SK-N-SH (cell line): ENCODE measurements at regions not wholly inside any gene's neighbourhood (a gene's known extent, or its start where the extent isn't known, plus 50 kb on each side); places are given as distances from the start of the nearest gene placed in this dataset.

Source experiments
- CTCF ChIA-PET: fragments of 300-600, 350-600 bp; formaldehyde crosslinking; extraction: SDS; loops from one replicate; lab custom pipeline; 2021; lab: Yijun Ruan, JAX
- POLR2A ChIA-PET: fragments of 350-600 bp; sonication (Branson Sonifier 250); formaldehyde crosslinking; extraction: SDS; loops from one replicate; lab custom pipeline; 2020; ENCODE audit warnings: antibody characterized with exemption, inconsistent platforms; lab: Yijun Ruan, JAX
- DNase-seq: peaks from one replicate; pipeline ENCODE4 v3.0.0; 2012
- H2AFZ ChIP-seq: fragments of 200-600 bp; sonication (generic); 2 replicates; pipeline ENCODE4 v1.8.1; 2016; ENCODE audit warnings: antibody characterized with exemption, mild to moderate bottlenecking, low read depth
- H3F3A ChIP-seq: fragments of 200-600 bp; sonication (generic); replicated peaks from 2 replicates; pipeline ENCODE3; 2016; ENCODE audit warnings: antibody characterized with exemption, mild to moderate bottlenecking; ENCODE audit not compliant: insufficient read depth
- H3K27ac ChIP-seq, 2 experiments: fragments of 200-500 bp in 1 of 2; fragments of 200-600 bp in 1 of 2; sonication (Bioruptor generic) in 1 of 2; sonication (generic), shearing (Covaris generic) in 1 of 2; 2 replicates each; pipeline versions ENCODE4 v1.5.1 to v1.6.1; 2014 to 2016; ENCODE audit warnings: low read depth in 2 of 2, inconsistent platforms in 1 of 2, low read length in 1 of 2, mild to moderate bottlenecking in 1 of 2, mixed read lengths in 1 of 2
- H3K27me3 ChIP-seq: fragments of 200-600 bp; sonication (generic), shearing (Covaris generic); 2 replicates; pipeline ENCODE4 v1.6.1; 2016; ENCODE audit warnings: mixed run types; ENCODE audit not compliant: insufficient read depth
- H3K36me3 ChIP-seq, 2 experiments: fragments of 200-500 bp in 1 of 2; fragments of 200-600 bp in 1 of 2; sonication (Bioruptor generic) in 1 of 2; sonication (generic) in 1 of 2; replicated peaks in 1 of 2; 2 replicates each; pipeline versions ENCODE3 to v1.5.1; 2014 to 2016; ENCODE audit warnings: low read length in 1 of 2, mild to moderate bottlenecking in 1 of 2; ENCODE audit not compliant: insufficient read depth in 2 of 2, control insufficient read depth in 1 of 2
- H3K4me1 ChIP-seq, 2 experiments: fragments of 200-500 bp in 1 of 2; fragments of 200-600 bp in 1 of 2; sonication (Bioruptor generic) in 1 of 2; sonication (generic), shearing (Covaris generic) in 1 of 2; 2 replicates each; pipeline versions ENCODE4 v1.5.1 to v1.6.1; 2014 to 2016; ENCODE audit warnings: low read depth in 1 of 2, low read length in 1 of 2, mixed run types in 1 of 2; ENCODE audit not compliant: insufficient read depth in 2 of 2, control insufficient read depth in 1 of 2
- H3K4me2 ChIP-seq: fragments of 200-600 bp; sonication (generic), shearing (Covaris generic); 2 replicates; pipeline ENCODE4 v1.6.1; 2017; ENCODE audit warnings: mixed run types
- H3K4me3 ChIP-seq, 2 experiments: fragments of 200-500 bp in 1 of 2; fragments of 200-600 bp in 1 of 2; sonication (Bioruptor generic) in 1 of 2; sonication (generic), shearing (Covaris generic) in 1 of 2; 2 replicates each; pipeline versions ENCODE4 v1.5.1 to v1.8.1; 2014 to 2016; ENCODE audit warnings: low read depth in 2 of 2, inconsistent platforms in 1 of 2, low read length in 1 of 2, mild to moderate bottlenecking in 1 of 2, mixed read lengths in 1 of 2, moderate library complexity in 1 of 2
- H3K79me2 ChIP-seq: fragments of 200-600 bp; sonication (generic); 2 replicates; pipeline ENCODE4 v1.8.1; 2017; ENCODE audit warnings: mild to moderate bottlenecking; ENCODE audit not compliant: insufficient read depth
- H3K9ac ChIP-seq: fragments of 200-600 bp; sonication (generic); 2 replicates; pipeline ENCODE4 v1.6.1; 2017; ENCODE audit warnings: mixed run types
- H3K9me2 ChIP-seq: fragments of 200-600 bp; sonication (generic); 2 replicates; pipeline ENCODE4 v1.6.1; 2017; ENCODE audit warnings: mixed run types
- H3K9me3 ChIP-seq: fragments of 200-600 bp; sonication (generic); 2 replicates; pipeline ENCODE4 v1.6.1; 2017; ENCODE audit warnings: mixed run types, mild to moderate bottlenecking, moderate library complexity
- H4K20me1 ChIP-seq: fragments of 200-600 bp; sonication (generic); 2 replicates; pipeline ENCODE4 v1.6.1; 2017; ENCODE audit warnings: mild to moderate bottlenecking, mixed run types; ENCODE audit not compliant: insufficient read depth
- ELF1 ChIP-seq: IDR thresholded peaks from 2 replicates; pipeline ENCODE4 v1.4.0; 2012
- FOXJ3 ChIP-seq: sonication (generic); formaldehyde crosslinking; IDR thresholded peaks from 2 replicates; pipeline ENCODE4 v1.5.1; 2020; ENCODE audit warnings: mild to moderate bottlenecking, missing genetic modification reagents
- FOXM1 ChIP-seq: IDR thresholded peaks from 2 replicates; pipeline ENCODE4 v1.4.0; 2012; ENCODE audit warnings: low read depth, mild to moderate bottlenecking
- GABPA ChIP-seq: IDR thresholded peaks from 2 replicates; pipeline ENCODE4 v1.4.0; 2012; ENCODE audit warnings: low read depth, mild to moderate bottlenecking
- IRF3 ChIP-seq: fragments of 150-350 bp; IDR thresholded peaks from 2 replicates; pipeline ENCODE4 v1.6.1; 2016; ENCODE audit warnings: mild to moderate bottlenecking, low read depth, low read length
- JUND ChIP-seq: IDR thresholded peaks from 2 replicates; pipeline ENCODE4 v1.4.0; 2012
- MXI1 ChIP-seq: IDR thresholded peaks from 2 replicates; pipeline ENCODE4 v1.6.1; 2012; ENCODE audit warnings: mild to moderate bottlenecking, low read depth, low read length, improper control_type of control experiment
- PBX3 ChIP-seq: IDR thresholded peaks from 2 replicates; pipeline ENCODE4; 2012
- POLR2AphosphoS5 ChIP-seq: IDR thresholded peaks from 2 replicates; pipeline ENCODE4 v1.6.1; 2012; ENCODE audit warnings: low read depth, low read length
- RAD21 ChIP-seq: IDR thresholded peaks from 2 replicates; pipeline ENCODE4 v1.6.1; 2012; ENCODE audit warnings: mild to moderate bottlenecking, low read length
- RCOR1 ChIP-seq: fragments of 150-350 bp; IDR thresholded peaks from 2 replicates; pipeline ENCODE4 v1.6.1; 2017; ENCODE audit warnings: antibody characterized with exemption, low read length
- RFX5 ChIP-seq: IDR thresholded peaks from 2 replicates; pipeline ENCODE4 v1.6.1; 2012; ENCODE audit warnings: mild to moderate bottlenecking, improper control_type of control experiment, low read length
- RXRA ChIP-seq: IDR thresholded peaks from 2 replicates; pipeline ENCODE4 v1.4.0; 2012; ENCODE audit warnings: low read depth, mild to moderate bottlenecking, borderline replicate concordance
- TEAD4 ChIP-seq: IDR thresholded peaks from 2 replicates; pipeline ENCODE4 v1.4.0; 2012; ENCODE audit warnings: mild to moderate bottlenecking, borderline replicate concordance; ENCODE audit not compliant: insufficient read depth
- USF1 ChIP-seq: IDR thresholded peaks from 2 replicates; pipeline ENCODE4 v1.4.0; 2012; ENCODE audit warnings: low read depth, borderline replicate concordance
- YY1 ChIP-seq: IDR thresholded peaks from 2 replicates; pipeline ENCODE4 v1.4.0; 2012; ENCODE audit warnings: low read depth, mild to moderate bottlenecking
- ZBTB33 ChIP-seq: IDR thresholded peaks from 2 replicates; pipeline ENCODE4 v1.4.0; 2012; ENCODE audit warnings: low read depth, borderline replicate concordance
- WGBS: methylation state at CpG from one replicate; pipeline ENCODE4 v1.1.6; 2017; ENCODE audit warnings: low lambda C conversion rate; 5-methylcytosine and 5-hydroxymethylcytosine counted together
- TF ChIP-seq, protein P1 (sequence below): IDR thresholded peaks from 2 replicates; pipeline ENCODE4 v1.4.0; 2012; ENCODE audit warnings: low read depth
- TF ChIP-seq, protein P2 (sequence below): fragments of 150-350 bp; IDR thresholded peaks from 2 replicates; pipeline ENCODE4 v1.6.1; 2017; ENCODE audit warnings: antibody characterized with exemption, low read length, low read depth, borderline replicate concordance

DNA sequence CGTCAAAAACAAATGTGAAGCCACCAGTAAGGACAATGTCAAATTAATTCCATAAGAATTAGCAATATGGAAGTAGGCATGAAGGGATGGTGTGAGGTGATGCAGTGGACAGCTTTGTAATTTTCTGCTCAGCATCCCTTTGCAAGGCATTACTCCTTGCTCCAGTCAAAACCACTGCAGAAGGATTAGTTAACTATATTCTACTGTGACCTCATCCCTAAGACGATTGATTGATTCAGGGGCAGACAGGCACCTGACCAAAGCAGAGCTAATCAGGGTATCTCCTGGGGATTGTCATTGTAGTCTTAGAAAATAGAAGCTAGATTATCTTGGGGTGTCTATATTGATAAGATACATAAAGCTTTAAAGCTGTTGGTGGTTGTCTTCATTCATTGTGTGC lies 98.7 kb downstream of the NMUR2 start:
- Histone ChIP-seq H3K4me1 (no peaks in the 10 kb centered on the region), H3K4me3 (no peak overlapping the region), H3F3A (no peaks in the 10 kb centered on the region), H3K27ac (no peak overlapping the region), H3K4me2 (no peak overlapping the region), H3K36me3 (no peaks in the 10 kb centered on the region), H3K79me2 (no peaks in the 10 kb centered on the region), H3K9me2 (no peaks in the 10 kb centered on the region), H3K9me3 (no peaks in the 10 kb centered on the region), H3K9ac (no peak overlapping the region), H4K20me1 (no peaks in the 10 kb centered on the region), H3K27me3 (no peaks in the 10 kb centered on the region), H2AFZ (no peak overlapping the region)
- no peak for DNase-seq
- CTCF ChIA-PET: no interaction called here
- 10% methylated on average over 2 of the region's 2 CpGs for whole genome bisulfite sequencing
- TF ChIP-seq USF1 (no peak), YY1 (no peak), FOXJ3 (CRISPR knock-in tag) (no peak), RXRA (no peak), ELF1 (no peak), RCOR1 (no peak), RAD21 (no peak), GABPA (no peak), IRF3 (no peak), FOXM1 (no peak), TEAD4 (no peak), RFX5 (no peak), ZBTB33 (no peak), JUND (no peak), POLR2AphosphoS5 (no peak), PBX3 (no peak), MXI1 (no peak)
- TF ChIP-seq, protein P1, sequence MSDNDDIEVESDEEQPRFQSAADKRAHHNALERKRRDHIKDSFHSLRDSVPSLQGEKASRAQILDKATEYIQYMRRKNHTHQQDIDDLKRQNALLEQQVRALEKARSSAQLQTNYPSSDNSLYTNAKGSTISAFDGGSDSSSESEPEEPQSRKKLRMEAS: no peak
- TF ChIP-seq, protein P2, sequence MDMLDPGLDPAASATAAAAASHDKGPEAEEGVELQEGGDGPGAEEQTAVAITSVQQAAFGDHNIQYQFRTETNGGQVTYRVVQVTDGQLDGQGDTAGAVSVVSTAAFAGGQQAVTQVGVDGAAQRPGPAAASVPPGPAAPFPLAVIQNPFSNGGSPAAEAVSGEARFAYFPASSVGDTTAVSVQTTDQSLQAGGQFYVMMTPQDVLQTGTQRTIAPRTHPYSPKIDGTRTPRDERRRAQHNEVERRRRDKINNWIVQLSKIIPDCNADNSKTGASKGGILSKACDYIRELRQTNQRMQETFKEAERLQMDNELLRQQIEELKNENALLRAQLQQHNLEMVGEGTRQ: no peak
- POLR2A ChIA-PET: no interaction called here
